IMR-90 (cell line): ENCODE measurements at regions not wholly inside any gene's neighbourhood (a gene's known extent, or its start where the extent isn't known, plus 50 kb on each side); places are given as distances from the start of the nearest gene placed in this dataset.

ENCODE experiments used
- ATAC-seq: fragments of 200-7000 bp; cut with Tn5 transposase; 2 replicates; pipeline ENCODE4 v1.9.1; 2020; ENCODE audit warnings: low read depth, mild to moderate bottlenecking, moderate library complexity
- BruUV-seq: library from RNA; stranded (reverse); fragments of 400-500 nt; replicated peaks from 2 replicates; lab custom pipeline; 2021; lab: Mats Ljungman, UMichigan
- CTCF ChIA-PET: fragments of 300-600 bp; formaldehyde crosslinking; extraction: SDS; loops from one replicate; lab custom pipeline; 2021; ENCODE audit warnings: antibody characterized with exemption; lab: Yijun Ruan, JAX
- POLR2A ChIA-PET: fragments of 300-600 bp; sonication (Branson Sonifier 250); formaldehyde crosslinking; loops from one replicate; lab custom pipeline; 2022; ENCODE audit warnings: antibody characterized with exemption; ENCODE audit not compliant: unreplicated experiment; lab: Charles Lee
- DNase-seq: peaks from one replicate; pipeline ENCODE4 v3.0.0; 2013
- H2AFZ ChIP-seq: replicated peaks from 2 replicates; pipeline ENCODE3; 2013; ENCODE audit warnings: low read length, mild to moderate bottlenecking; ENCODE audit not compliant: poor library complexity
- H2AK5ac ChIP-seq: 2 replicates; pipeline ENCODE4 v1.6.1; 2013; ENCODE audit warnings: low read depth, low read length, inconsistent platforms
- H2AK9ac ChIP-seq: replicated peaks from 2 replicates; pipeline ENCODE3; 2013; ENCODE audit warnings: mild to moderate bottlenecking, low read depth, low read length, moderate library complexity; ENCODE audit not compliant: poor library complexity
- H2BK120ac ChIP-seq: 2 replicates; pipeline ENCODE4 v1.6.1; 2013; ENCODE audit warnings: low read depth, low read length, inconsistent platforms
- H2BK15ac ChIP-seq: 3 replicates; pipeline ENCODE4 v1.6.1; 2013; ENCODE audit warnings: low read depth, low read length, inconsistent platforms
- H2BK20ac ChIP-seq: 2 replicates; pipeline ENCODE4 v1.6.1; 2013; ENCODE audit warnings: low read depth, mild to moderate bottlenecking, inconsistent platforms, low read length, moderate library complexity
- H2BK5ac ChIP-seq: 2 replicates; pipeline ENCODE4 v1.6.1; 2013; ENCODE audit warnings: mild to moderate bottlenecking, low read depth, low read length, inconsistent platforms; ENCODE audit not compliant: poor library complexity, severe bottlenecking
- H3K14ac ChIP-seq: replicated peaks from 2 replicates; pipeline ENCODE4 v1.6.1; 2013; ENCODE audit warnings: low read depth, low read length, inconsistent platforms
- H3K18ac ChIP-seq: 2 replicates; pipeline ENCODE4 v1.6.1; 2013; ENCODE audit warnings: low read depth, low read length, control low read depth
- H3K23ac ChIP-seq: 2 replicates; pipeline ENCODE4 v1.6.1; 2013; ENCODE audit warnings: low read depth, low read length, inconsistent platforms
- H3K27ac ChIP-seq: 2 replicates; pipeline ENCODE4 v1.5.1; 2013; ENCODE audit warnings: mild to moderate bottlenecking, control low read depth, low read length; ENCODE audit not compliant: insufficient read depth
- H3K27me3 ChIP-seq: 2 replicates; pipeline ENCODE4 v1.6.1; 2013; ENCODE audit warnings: low read length; ENCODE audit not compliant: control insufficient read depth, insufficient read depth
- H3K36me3 ChIP-seq: 2 replicates; pipeline ENCODE4 v1.6.1; 2013; ENCODE audit warnings: low read length, mixed read lengths; ENCODE audit not compliant: control insufficient read depth, insufficient read depth
- H3K4ac ChIP-seq: 2 replicates; pipeline ENCODE4 v1.6.1; 2013; ENCODE audit warnings: low read depth, low read length, inconsistent platforms
- H3K4me1 ChIP-seq: 2 replicates; pipeline ENCODE4 v1.6.1; 2013; ENCODE audit warnings: low read length, mixed read lengths; ENCODE audit not compliant: control insufficient read depth, insufficient read depth
- H3K4me2 ChIP-seq: 2 replicates; pipeline ENCODE4 v1.6.1; 2013; ENCODE audit warnings: low read depth, mild to moderate bottlenecking, control low read depth, low read length, moderate library complexity
- H3K4me3 ChIP-seq: 2 replicates; pipeline ENCODE4 v1.5.1; 2013; ENCODE audit warnings: low read depth, mild to moderate bottlenecking, control low read depth, low read length, moderate library complexity; ENCODE audit not compliant: insufficient read depth
- H3K56ac ChIP-seq: 2 replicates; pipeline ENCODE4 v1.6.1; 2013; ENCODE audit warnings: low read length, inconsistent platforms; ENCODE audit not compliant: insufficient read depth; ENCODE audit errors: extremely low read depth
- H3K79me1 ChIP-seq, 2 experiments: 2 replicates each; pipeline ENCODE4 v1.6.1; 2013; ENCODE audit warnings: low read length in 2 of 2, inconsistent platforms in 1 of 2, low read depth in 1 of 2
- H3K9ac ChIP-seq: 2 replicates; pipeline ENCODE4 v1.6.1; 2013; ENCODE audit warnings: low read depth, low read length, control low read depth
- H3K9me1 ChIP-seq: 2 replicates; pipeline ENCODE4 v1.6.1; 2013; ENCODE audit warnings: low read length, inconsistent platforms; ENCODE audit not compliant: insufficient read depth
- H3K9me3 ChIP-seq: 2 replicates; pipeline ENCODE4 v1.6.1; 2013; ENCODE audit warnings: low read length; ENCODE audit not compliant: control insufficient read depth, insufficient read depth
- H4K20me1 ChIP-seq: 2 replicates; pipeline ENCODE4 v1.6.1; 2013; ENCODE audit warnings: low read length, inconsistent platforms; ENCODE audit not compliant: insufficient read depth
- H4K5ac ChIP-seq: 2 replicates; pipeline ENCODE4 v1.6.1; 2013; ENCODE audit warnings: mild to moderate bottlenecking, low read depth, low read length, control low read depth
- H4K8ac ChIP-seq, 2 experiments: 2 replicates each; pipeline ENCODE4 v1.6.1; 2013; ENCODE audit warnings: low read depth in 2 of 2, low read length in 2 of 2, control low read depth in 1 of 2, inconsistent platforms in 1 of 2
- H4K91ac ChIP-seq: 2 replicates; pipeline ENCODE4 v1.6.1; 2013; ENCODE audit warnings: low read depth, low read length, inconsistent platforms; ENCODE audit not compliant: insufficient read depth
- CEBPB ChIP-seq: IDR thresholded peaks from 2 replicates; pipeline ENCODE4 v1.6.1; 2012; ENCODE audit warnings: low read depth, low read length, improper control_type of control experiment
- NFE2L2 ChIP-seq: fragments of 150-350 bp; IDR thresholded peaks from 2 replicates; pipeline ENCODE4 v1.6.1; 2016; ENCODE audit warnings: low read depth, mild to moderate bottlenecking, low read length
- WGBS, 2 experiments: methylation state at CpG; one replicate each; pipeline versions ENCODE4 v1.1.5 to v1.1.7; 2013; ENCODE audit warnings: missing lambda C conversion rate in 2 of 2; ENCODE audit not compliant: insufficient read length in 1 of 2; ENCODE audit errors: extremely low coverage in 2 of 2; 5-methylcytosine and 5-hydroxymethylcytosine counted together
- dilution Hi-C: fragments of 300-500 bp; cut with HindIII; formaldehyde crosslinking; loops from one replicate; pipeline ENCODE4 v1.14.3; 2018; ENCODE audit warnings: low sequenced_read_pairs; ENCODE audit not compliant: unreplicated experiment
- in situ Hi-C: fragments of 300-500 bp; cut with MboI; formaldehyde crosslinking; loops from 3 replicates; pipeline ENCODE4 v1.14.3; 2019; ENCODE audit warnings: low sequenced_read_pairs, inconsistent platforms, mixed read lengths
- intact Hi-C: fragments of 100-400 bp; cut with micrococcal nuclease; formaldehyde crosslinking; loops from 2 replicates; pipeline ENCODE4 v1.10.0; 2022

- Histone ChIP-seq H3K18ac (peak overlapping the region; percentile 49; the same call in 1 of the 2 replicates), H3K4me3 (no peak overlapping the region), H4K20me1 (no peaks in the 10 kb centered on the region), H3K23ac (no peak overlapping the region), H4K91ac (no peak overlapping the region), H3K27me3 (no peaks in the 10 kb centered on the region), H3K4me2 (no peak overlapping the region), H3K4ac (no peak overlapping the region), H2BK120ac (peak overlapping the region; percentile 8; the same call in 1 of the 2 replicates), H3K4me1 (peaks cover 3% of the 10 kb centered on the region; the same call in 1 of the 2 replicates), H4K8ac (no peak overlapping the region), H3K14ac (no peak overlapping the region), H3K9me3 (no peaks in the 10 kb centered on the region), H2AFZ (no peak overlapping the region), H2BK5ac (no peak overlapping the region), H2BK20ac (no peak overlapping the region), H3K27ac (no peak overlapping the region), H3K9ac (no peak overlapping the region), H3K79me1 (no peaks in the 10 kb centered on the region), H4K5ac (no peak overlapping the region; the same call in none of the 2 replicates), H3K56ac (no peak overlapping the region), H2AK5ac (no peak overlapping the region), H3K36me3 (no peaks in the 10 kb centered on the region), H3K9me1 (no peaks in the 10 kb centered on the region), H2BK15ac (no peak overlapping the region; the same call in 2 of the 3 replicates), H2AK9ac (no peak overlapping the region)
- TF ChIP-seq NFE2L2: no peak
- TF ChIP-seq CEBPB: no peak
- in situ Hi-C loops (no loop called here), intact Hi-C loops (loop anchor here (10.0 kb wide), 1 partner anchor 156 kb away; no protein-coding TSS in a partner anchor), dilution Hi-C loops (no loop called here)
- 40% methylated on average over 1 of the region's 2 CpGs; no CpG with 5 or more reads in 1 of the 2 experiments for whole genome bisulfite sequencing, 2 experiments
- POLR2A ChIA-PET: interaction anchor here (0.6 kb wide), 2 partner anchors 19 to 91 kb away, joined by 3 to 4 read pairs; no protein-coding TSS in a partner anchor
- BruUV-seq: no TSS peak
- DNase-seq (peak; percentile 39), ATAC-seq (no peak)
- CTCF ChIA-PET: no interaction called here
These were observed 772.0 kb downstream of the LTN1 start for GRCh38 chr21:28220680-28221079.
